Activated CD4-positive, alpha-beta T cell treated with anti-CD3 and anti-CD28 coated beads, Interleukin-2, Interleukin-4, amounts not matched to agents 100 ng/mL and 50 ng/mL, durations not matched to agents 16 hours and 8 hours (primary cell): ENCODE measurements at regions not wholly inside any gene's neighbourhood (a gene's known extent, or its start where the extent isn't known, plus 50 kb on each side); places are given as distances from the start of the nearest gene placed in this dataset.
"Not testable (repeated sequence)": the region's sequence is repeated elsewhere in the genome, so short reads cannot be mapped to it uniquely, and the experiment has no call there.

ENCODE experiments used
- DNase-seq: peaks from one replicate; pipeline ENCODE4 v3.0.0-alpha.2; 2020; ENCODE audit warnings: low spot score

- no peak for DNase-seq
Observed at GRCh38 chr14:43043850-43044249, 1437.2 kb downstream of the LRFN5 start.

- DNase-seq = no peak
Observed at GRCh38 chr14:43042408-43042807, 1435.7 kb downstream of the LRFN5 start.

DNA sequence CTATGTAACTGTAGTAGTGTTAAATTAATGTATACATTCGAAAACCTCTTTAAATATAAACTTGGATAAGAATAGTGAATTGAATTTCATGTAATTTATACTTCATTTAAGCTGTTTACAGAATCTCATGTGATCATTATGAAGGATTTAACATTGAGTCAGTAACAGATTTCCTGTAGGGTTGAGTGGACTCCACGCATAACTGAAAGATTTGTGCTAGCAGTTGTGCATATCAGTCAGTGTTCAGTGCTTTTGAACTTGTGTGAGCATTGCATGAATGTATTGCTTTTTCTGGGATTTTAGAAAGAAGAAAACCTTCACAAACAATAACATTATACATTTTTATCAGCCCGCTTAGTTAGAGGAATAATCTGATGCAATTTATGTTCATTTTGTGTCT lies 1435.3 kb downstream of the LRFN5 start:
- no peak for DNase-seq

DNA sequence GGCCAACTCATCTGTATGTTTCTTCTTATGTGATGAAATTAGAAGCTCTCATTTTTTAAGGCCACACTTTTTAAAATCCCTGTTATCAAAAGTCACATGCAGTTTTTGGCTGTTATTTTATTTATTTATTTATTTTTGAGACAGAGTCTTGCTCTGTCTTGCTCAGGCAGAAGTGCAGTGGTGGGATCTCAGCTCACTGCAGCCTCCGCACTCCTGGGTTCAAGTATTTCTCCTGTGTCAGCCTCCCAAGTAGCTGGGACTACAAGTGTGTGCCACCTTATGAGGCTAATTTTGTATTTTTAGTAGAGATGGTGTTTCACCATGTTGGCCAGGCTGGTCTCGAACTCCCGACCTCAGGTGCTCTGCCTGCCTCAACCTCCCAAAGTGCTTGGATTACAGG lies 1434.5 kb downstream of the LRFN5 start:
- no peak for DNase-seq

- DNase-seq = no peak
Observed at GRCh38 chr14:43039881-43040280, 1433.2 kb downstream of the LRFN5 start.

GRCh38 chr14:43031598-43031997 lies 1424.9 kb downstream of the LRFN5 start:
- no peak for DNase-seq

GRCh38 chr14:43022094-43022800 lies 1415.6 kb downstream of the LRFN5 start:
- no peak for DNase-seq

DNA sequence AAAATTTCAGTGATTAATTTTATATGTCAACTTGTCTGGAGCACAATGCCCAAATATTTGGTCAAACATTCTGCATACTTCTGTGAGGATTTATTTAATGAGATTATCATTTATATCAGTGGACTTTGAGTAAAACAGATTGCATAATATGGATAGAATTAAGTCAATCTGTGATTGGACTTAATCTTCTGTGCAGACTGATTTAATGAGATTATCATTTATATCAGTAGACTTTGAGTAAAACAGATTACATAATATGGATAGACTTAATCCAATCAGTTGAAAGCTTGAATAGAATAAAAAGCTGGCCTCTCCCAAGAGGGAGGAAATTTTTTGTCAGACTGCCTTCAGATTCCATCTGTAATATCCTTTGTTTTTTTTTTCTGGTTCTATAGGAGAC lies 1413.2 kb downstream of the LRFN5 start:
- no peak for DNase-seq

DNA sequence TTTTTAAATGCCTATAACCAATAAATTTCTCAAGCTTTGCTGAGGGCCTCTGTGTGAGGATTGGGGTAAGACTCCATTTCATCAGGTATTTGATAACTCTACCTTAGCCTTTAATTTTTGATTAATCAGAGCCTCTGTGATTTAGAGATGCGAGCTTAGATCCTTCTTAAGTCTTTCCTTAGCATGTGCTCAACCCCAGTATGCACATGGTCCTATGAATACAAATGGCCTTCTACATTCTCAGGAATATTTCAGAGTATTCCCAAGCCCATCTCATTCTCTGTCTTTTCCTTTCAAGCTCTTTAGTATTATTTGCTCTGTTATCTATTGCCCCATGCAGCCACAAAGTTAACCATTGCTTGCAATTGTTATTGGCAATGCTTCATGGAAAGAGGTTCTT lies 1407.7 kb downstream of the LRFN5 start:
- no peak for DNase-seq

DNA sequence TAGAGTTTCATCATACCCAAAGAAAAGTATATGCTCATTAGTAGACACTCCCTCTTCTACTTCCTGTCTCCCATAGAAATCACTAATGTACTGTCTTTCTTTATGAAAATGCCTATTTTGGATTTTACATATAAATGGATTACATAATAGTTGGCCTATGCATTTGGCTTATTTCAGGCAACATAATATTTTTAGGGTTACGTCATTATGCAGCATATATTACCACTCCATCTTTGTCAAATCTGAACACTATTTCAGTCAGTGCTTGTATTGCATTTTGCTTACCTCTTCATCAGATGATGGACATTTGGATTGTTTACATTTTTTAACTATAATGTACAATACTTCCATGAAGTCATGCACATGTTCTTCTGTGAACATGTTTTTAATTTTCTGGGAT lies 1406.1 kb downstream of the LRFN5 start:
- no peak for DNase-seq

DNA sequence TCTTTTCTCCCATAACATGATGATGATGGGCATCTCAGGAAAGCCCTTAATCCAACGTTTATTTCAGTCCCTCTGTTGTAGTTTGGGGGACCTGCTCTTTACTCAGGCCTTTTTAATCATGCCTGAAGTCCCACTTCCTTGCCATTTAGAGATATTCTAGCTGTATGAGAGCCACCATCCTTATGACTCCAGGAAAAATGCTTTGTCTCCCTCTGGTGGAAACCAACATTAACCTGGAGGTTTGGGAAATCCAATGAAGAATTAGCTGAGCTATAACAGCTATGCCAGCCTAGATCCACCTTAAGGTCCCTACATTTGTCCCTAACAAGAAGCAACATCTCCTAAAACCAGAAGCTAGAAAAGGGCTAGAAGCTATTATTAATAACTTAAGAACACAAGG lies 1399.1 kb downstream of the LRFN5 start:
- no peak for DNase-seq

GRCh38 chr14:43003845-43004244 lies 1397.2 kb downstream of the LRFN5 start:
- DNase-seq = no peak

DNA sequence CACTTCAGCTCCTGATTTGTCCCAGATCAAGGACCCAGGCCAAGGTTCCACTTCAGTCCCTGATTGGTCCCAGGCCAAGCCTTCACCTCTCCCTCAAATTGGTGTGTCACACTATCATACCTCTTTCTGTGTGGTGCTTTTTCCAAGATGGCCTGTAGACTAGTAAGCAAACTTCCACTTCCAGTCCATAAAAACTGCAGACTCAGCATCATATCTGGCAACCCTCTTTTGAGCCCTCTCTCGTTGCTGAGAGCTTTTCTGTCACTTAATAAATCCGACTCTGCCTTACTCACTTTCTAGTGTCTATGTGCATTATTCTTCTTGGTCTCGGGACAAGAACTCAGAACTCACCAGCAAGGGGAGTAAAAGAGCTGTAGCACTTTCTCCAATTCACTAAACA lies 1395.1 kb downstream of the LRFN5 start:
- DNase-seq = no peak

GRCh38 chr14:42994051-42994736 lies 1387.5 kb downstream of the LRFN5 start:
- no peak for DNase-seq

GRCh38 chr14:42992930-42993329 lies 1386.3 kb downstream of the LRFN5 start:
- no peak for DNase-seq

DNA sequence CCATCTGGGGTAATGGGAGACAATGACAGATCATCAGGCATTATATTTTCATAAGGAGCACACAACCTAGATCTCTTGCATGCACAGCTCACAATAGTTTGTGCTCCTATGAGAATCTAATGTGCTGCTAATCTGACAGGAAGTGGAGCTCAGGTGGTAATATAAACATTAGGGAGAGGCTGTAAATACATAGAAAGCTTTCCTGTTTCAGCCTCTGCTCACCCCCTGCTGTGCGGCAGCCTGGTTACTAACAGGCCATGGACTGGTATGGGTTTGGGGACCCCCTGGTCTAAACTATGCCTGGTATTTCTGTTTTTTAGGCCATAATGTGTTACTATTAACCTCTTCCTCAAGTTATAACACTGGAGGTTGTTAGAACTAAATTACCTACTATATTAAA lies 1373.7 kb downstream of the LRFN5 start:
- DNase-seq = no peak

GRCh38 chr14:42973171-42973570 lies 1366.5 kb downstream of the LRFN5 start:
- DNase-seq = not testable (repeated sequence)

DNA sequence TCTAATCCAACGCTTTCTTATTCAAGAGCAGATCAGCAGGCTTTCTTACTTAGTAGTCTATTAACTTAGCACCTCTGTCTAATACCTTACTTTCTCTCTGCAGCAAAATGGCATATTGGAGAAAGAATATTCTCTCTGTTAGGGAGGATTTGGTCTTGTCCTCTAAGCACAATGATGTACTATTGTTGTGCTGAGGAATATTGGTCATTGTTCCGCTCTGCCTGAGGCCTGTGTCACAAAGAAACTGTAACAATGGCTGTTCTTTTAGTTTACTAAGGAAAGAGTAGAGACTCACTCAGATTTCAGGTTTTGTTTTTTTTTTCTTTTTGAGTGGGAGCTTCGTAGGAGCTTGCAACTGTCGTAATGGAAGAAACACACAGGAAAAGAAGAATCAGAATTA lies 1358.8 kb downstream of the LRFN5 start:
- DNase-seq = no peak

GRCh38 chr14:42961509-42961908 lies 1354.8 kb downstream of the LRFN5 start:
- no peak for DNase-seq

DNA sequence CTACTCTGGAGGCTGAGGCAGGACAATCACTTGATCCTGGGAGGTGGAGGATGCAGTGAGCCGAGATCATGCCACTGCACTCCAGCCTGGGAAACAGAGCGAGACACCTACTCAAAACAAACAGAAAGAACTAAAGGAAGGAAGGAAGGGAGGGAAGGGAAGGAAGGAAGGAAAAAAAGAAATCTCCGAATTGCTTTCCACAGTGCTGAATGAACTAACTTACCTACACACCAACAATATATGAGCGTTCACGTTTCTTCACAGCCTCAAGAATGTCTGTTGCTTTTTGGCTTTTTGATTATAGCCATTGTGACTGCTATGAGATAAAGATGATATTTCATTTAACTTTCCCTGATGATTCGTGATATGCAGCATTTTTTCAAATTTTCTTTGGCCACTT lies 1343.7 kb downstream of the LRFN5 start:
- no peak for DNase-seq

DNA sequence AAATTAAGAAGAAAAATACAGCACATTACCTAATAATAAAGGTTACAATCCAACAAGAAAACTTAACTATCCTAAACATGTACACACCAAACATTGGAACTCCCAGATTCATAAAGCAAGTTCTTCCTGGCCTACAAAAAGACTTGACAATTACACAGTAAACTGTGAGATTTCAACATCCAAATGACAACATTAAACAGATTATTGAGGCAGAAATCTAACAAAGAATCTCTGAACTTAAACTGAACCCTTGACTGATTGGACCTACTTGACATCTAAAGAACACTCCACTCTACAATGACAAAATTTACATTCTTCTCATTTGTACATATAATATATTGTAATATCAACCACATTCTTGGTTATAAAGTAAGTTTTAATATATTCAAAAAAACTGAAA lies 1341.3 kb downstream of the LRFN5 start:
- DNase-seq = no peak

GRCh38 chr14:42944284-42944683 lies 1337.6 kb downstream of the LRFN5 start:
- no peak for DNase-seq

DNA sequence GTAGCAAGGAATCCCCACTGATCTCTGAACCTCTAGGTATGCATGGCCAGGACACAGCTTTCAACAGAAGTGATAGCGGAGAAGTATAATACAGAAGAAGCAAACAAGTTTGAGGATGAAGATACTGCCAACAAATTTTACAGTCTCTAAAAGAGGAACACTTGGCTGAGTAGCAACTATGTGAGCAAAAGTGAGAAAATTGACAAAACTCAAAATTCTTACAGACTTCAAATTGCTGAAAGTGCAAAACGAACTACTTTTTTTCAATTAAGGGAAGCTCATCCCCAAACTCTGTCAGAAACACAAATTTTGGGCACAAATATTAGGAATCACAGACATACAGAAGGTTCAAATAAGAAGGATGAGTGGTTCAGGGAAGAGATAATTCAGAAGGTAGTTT lies 1324.6 kb downstream of the LRFN5 start:
- no peak for DNase-seq
